K562 (cell line): ENCODE measurements at regions not wholly inside any gene's neighbourhood (a gene's known extent, or its start where the extent isn't known, plus 50 kb on each side); places are given as distances from the start of the nearest gene placed in this dataset.

Experiments
- HNRNPH1 ChIP-seq: fragments of 200-400 bp; formaldehyde crosslinking; optimal IDR thresholded peaks from 2 replicates; pipeline ENCODE3; 2017; ENCODE audit warnings: low read depth, mild to moderate bottlenecking, low read length, moderate library complexity
- NFATC3 ChIP-seq: fragments of 450-650 bp; IDR thresholded peaks from 2 replicates; pipeline ENCODE4 v1.6.1; 2017; ENCODE audit warnings: mild to moderate bottlenecking
- PCBP2 ChIP-seq: fragments of 200-400 bp; formaldehyde crosslinking; IDR thresholded peaks from 2 replicates; pipeline ENCODE4 v1.6.1; 2018; ENCODE audit warnings: low read length, low read depth, mild to moderate bottlenecking, moderate library complexity; ENCODE audit not compliant: poor library complexity, severe bottlenecking
- POLR2A ChIP-seq: fragments of 450-650 bp; conservative IDR thresholded peaks from 2 replicates; pipeline ENCODE4 v1.6.1; 2016
- TCF7L2 ChIP-seq: fragments of 150-350 bp; IDR thresholded peaks from 2 replicates; pipeline ENCODE4 v1.6.1; 2016; ENCODE audit warnings: low read depth, mild to moderate bottlenecking, low read length, moderate library complexity
- ZFP36 ChIP-seq: fragments of 150-350 bp; IDR thresholded peaks from 2 replicates; pipeline ENCODE4 v1.6.1; 2018; ENCODE audit warnings: low read length, low read depth; ENCODE audit not compliant: partially characterized antibody
- ZNF77 ChIP-seq: fragments of 250-450 bp; sonication (Bioruptor Pico); IDR thresholded peaks from 2 replicates; pipeline ENCODE4 v1.5.0; 2020
- TF ChIP-seq, protein P1 (sequence below), 2 experiments: fragments of 450-650 bp; formaldehyde crosslinking in 1 of 2; IDR thresholded peaks; 2 replicates each; pipeline versions ENCODE4 v1.4.0 to v1.6.1; 2014 to 2020; ENCODE audit warnings: mild to moderate bottlenecking in 2 of 2, borderline replicate concordance in 1 of 2, low read depth in 1 of 2
- TF ChIP-seq, protein P2 (sequence below), 3 experiments: IDR thresholded peaks in 2 of 3; conservative IDR thresholded peaks in 1 of 3; 2 replicates each; pipeline ENCODE4 v1.5.1; 2011 to 2012; ENCODE audit warnings: low read length in 3 of 3, mild to moderate bottlenecking in 3 of 3, control low read depth in 2 of 3, improper control_type of control experiment in 1 of 3, inconsistent platforms in 1 of 3, low read depth in 1 of 3, mixed read lengths in 1 of 3, moderate library complexity in 1 of 3; ENCODE audit not compliant: insufficient read depth in 2 of 3
- TF ChIP-seq, protein P3 (sequence below), 2 experiments: fragments of 150-350 bp in 1 of 2; IDR thresholded peaks; 2 replicates each; pipeline ENCODE4 v1.6.1; 2012 to 2016; ENCODE audit warnings: low read depth in 2 of 2, low read length in 2 of 2, mild to moderate bottlenecking in 1 of 2, moderate library complexity in 1 of 2

DNA sequence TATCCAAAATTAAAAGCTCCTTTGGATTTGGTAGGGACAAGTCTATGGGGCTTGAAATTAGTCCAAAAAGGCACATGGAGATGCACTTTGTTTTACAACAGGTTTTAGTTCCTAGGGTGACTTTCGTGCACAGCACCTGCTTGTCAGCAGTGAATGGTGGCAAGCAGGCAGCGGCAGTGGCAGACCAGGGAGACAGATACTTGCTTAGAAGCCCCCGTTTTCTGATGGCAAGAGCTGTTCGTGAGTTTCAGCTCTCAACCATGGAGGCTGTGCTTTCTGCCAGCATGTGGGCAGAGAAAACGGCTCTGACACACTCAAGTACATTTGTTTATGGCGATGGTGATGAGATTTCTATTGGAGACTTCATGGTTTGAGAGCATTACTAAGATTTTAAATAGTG is 61.7 kb upstream of the SHH start:
- TF ChIP-seq ZNF77 (CRISPR knock-in tag): no peak
- TF ChIP-seq HNRNPH1: no peak
- TF ChIP-seq ZFP36: no peak
- TF ChIP-seq POLR2A: no peak
- TF ChIP-seq, protein P1, sequence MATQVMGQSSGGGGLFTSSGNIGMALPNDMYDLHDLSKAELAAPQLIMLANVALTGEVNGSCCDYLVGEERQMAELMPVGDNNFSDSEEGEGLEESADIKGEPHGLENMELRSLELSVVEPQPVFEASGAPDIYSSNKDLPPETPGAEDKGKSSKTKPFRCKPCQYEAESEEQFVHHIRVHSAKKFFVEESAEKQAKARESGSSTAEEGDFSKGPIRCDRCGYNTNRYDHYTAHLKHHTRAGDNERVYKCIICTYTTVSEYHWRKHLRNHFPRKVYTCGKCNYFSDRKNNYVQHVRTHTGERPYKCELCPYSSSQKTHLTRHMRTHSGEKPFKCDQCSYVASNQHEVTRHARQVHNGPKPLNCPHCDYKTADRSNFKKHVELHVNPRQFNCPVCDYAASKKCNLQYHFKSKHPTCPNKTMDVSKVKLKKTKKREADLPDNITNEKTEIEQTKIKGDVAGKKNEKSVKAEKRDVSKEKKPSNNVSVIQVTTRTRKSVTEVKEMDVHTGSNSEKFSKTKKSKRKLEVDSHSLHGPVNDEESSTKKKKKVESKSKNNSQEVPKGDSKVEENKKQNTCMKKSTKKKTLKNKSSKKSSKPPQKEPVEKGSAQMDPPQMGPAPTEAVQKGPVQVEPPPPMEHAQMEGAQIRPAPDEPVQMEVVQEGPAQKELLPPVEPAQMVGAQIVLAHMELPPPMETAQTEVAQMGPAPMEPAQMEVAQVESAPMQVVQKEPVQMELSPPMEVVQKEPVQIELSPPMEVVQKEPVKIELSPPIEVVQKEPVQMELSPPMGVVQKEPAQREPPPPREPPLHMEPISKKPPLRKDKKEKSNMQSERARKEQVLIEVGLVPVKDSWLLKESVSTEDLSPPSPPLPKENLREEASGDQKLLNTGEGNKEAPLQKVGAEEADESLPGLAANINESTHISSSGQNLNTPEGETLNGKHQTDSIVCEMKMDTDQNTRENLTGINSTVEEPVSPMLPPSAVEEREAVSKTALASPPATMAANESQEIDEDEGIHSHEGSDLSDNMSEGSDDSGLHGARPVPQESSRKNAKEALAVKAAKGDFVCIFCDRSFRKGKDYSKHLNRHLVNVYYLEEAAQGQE (IDR thresholded peaks at IDR 0.05; ENCODE audit: borderline replicate concordance): no peak
- TF ChIP-seq, protein P1 (CRISPR knock-in tag; IDR thresholded peaks at IDR 0.05; ENCODE audit: low read depth): no peak
- TF ChIP-seq, protein P2, sequence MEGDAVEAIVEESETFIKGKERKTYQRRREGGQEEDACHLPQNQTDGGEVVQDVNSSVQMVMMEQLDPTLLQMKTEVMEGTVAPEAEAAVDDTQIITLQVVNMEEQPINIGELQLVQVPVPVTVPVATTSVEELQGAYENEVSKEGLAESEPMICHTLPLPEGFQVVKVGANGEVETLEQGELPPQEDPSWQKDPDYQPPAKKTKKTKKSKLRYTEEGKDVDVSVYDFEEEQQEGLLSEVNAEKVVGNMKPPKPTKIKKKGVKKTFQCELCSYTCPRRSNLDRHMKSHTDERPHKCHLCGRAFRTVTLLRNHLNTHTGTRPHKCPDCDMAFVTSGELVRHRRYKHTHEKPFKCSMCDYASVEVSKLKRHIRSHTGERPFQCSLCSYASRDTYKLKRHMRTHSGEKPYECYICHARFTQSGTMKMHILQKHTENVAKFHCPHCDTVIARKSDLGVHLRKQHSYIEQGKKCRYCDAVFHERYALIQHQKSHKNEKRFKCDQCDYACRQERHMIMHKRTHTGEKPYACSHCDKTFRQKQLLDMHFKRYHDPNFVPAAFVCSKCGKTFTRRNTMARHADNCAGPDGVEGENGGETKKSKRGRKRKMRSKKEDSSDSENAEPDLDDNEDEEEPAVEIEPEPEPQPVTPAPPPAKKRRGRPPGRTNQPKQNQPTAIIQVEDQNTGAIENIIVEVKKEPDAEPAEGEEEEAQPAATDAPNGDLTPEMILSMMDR (IDR thresholded peaks at IDR 0.05 in 2 of 3, conservative IDR thresholded peaks at IDR 0.05 in 1 of 3; ENCODE audit: insufficient read depth in 2 of 3, low read depth in 1 of 3, low read length in 3 of 3): no peak
- no peak for TF ChIP-seq NFATC3
- TF ChIP-seq, protein P3, sequence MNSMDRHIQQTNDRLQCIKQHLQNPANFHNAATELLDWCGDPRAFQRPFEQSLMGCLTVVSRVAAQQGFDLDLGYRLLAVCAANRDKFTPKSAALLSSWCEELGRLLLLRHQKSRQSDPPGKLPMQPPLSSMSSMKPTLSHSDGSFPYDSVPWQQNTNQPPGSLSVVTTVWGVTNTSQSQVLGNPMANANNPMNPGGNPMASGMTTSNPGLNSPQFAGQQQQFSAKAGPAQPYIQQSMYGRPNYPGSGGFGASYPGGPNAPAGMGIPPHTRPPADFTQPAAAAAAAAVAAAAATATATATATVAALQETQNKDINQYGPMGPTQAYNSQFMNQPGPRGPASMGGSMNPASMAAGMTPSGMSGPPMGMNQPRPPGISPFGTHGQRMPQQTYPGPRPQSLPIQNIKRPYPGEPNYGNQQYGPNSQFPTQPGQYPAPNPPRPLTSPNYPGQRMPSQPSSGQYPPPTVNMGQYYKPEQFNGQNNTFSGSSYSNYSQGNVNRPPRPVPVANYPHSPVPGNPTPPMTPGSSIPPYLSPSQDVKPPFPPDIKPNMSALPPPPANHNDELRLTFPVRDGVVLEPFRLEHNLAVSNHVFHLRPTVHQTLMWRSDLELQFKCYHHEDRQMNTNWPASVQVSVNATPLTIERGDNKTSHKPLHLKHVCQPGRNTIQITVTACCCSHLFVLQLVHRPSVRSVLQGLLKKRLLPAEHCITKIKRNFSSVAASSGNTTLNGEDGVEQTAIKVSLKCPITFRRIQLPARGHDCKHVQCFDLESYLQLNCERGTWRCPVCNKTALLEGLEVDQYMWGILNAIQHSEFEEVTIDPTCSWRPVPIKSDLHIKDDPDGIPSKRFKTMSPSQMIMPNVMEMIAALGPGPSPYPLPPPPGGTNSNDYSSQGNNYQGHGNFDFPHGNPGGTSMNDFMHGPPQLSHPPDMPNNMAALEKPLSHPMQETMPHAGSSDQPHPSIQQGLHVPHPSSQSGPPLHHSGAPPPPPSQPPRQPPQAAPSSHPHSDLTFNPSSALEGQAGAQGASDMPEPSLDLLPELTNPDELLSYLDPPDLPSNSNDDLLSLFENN (IDR thresholded peaks at IDR 0.05; ENCODE audit: low read depth in 2 of 2, low read length in 2 of 2): no peak
- no peak for TF ChIP-seq TCF7L2
- no peak for TF ChIP-seq PCBP2
